Stimulated activated CD4-positive, alpha-beta T cell treated with anti-CD3 and anti-CD28 coated beads, Interleukin-1b, Interleukin-23, amount 100 ng/mL, for 48 hours (primary cell): ENCODE measurements at regions not wholly inside any gene's neighbourhood (a gene's known extent, or its start where the extent isn't known, plus 50 kb on each side); places are given as distances from the start of the nearest gene placed in this dataset.

Source experiments
- DNase-seq: peaks from one replicate; pipeline ENCODE4 v3.0.0-alpha.2; 2020

DNA sequence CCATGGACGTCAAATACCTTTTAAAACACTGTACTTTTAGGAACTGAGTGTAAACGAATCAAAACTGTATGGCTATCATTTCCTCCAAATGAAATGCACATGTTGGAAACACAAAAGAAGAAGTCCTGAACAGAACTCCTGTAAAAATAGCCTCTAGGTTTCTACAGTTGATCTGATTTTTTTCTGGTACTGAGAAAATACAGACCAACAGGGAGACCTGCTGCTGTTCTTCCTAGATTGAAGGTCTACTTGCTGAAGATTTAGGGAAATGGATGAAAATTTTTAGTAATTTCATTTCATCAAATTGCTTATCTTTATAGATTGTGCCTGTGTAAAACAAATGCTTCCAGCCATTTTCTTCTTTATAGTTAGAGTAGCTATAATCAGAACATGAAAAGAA is 520.4 kb downstream of the SLITRK6 start:
- DNase-seq: no peak

GRCh38 chr13:85277748-85278147 is 521.5 kb downstream of the SLITRK6 start:
- no peak for DNase-seq

DNA sequence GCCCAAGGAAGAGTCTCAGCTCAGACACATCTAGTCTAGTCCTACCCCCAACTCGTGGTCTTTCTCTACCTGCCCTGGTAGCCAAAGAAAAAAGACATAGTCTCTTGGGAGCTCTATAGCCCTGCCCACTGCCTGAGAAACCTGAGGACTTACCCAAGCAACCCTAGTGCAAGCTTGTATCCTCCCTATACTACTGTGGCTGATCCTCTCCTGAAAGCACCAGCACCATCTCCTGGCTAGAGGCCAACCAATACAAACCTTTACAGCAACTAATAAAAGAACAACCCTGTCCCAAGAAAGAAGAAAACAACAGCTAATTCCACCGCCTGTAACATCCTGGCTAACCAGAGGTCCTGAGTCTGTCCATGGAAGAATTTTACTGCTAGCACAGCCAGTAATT is 532.4 kb downstream of the SLITRK6 start:
- no peak for DNase-seq

DNA sequence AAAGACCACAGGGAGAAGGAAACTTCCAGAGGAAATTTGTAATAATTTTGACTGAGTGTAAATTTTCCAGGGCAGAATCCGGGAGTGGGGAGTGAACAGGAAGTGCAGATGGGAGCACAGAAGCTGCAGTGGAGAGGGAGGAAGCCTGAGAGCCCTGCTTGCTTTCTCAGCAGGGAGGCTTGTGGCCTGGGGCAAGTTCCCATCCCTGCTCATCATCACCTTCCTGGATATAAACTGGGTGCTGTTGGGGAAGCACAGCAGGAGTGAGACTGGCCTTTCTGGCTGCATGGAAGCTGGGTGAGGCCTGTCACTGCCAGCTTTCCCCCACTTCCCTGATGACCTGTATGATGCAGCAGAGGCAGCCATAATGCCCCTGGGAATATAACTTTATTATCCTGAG is 532.9 kb downstream of the SLITRK6 start:
- DNase-seq: no peak

DNA sequence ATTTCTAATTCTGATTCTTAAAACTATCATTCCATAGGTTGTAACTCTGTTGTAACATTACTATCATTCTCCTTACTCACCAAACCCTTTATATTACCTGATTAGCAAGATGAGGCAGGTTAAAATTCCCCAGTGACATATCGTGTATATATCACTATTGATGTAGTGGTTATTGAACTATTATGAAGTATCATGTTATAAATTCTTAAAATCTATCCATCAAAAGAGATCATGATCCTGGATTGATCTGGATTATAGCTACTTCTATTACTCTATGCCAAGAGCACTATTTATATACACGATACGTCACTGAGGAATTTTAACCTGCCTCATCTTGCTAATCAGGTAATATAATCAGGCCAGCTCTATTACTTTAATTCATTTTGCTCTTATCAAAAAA is 533.9 kb downstream of the SLITRK6 start:
- no peak for DNase-seq

- no peak for DNase-seq
These were observed 536.7 kb downstream of the SLITRK6 start for GRCh38 chr13:85262499-85262898.

DNA sequence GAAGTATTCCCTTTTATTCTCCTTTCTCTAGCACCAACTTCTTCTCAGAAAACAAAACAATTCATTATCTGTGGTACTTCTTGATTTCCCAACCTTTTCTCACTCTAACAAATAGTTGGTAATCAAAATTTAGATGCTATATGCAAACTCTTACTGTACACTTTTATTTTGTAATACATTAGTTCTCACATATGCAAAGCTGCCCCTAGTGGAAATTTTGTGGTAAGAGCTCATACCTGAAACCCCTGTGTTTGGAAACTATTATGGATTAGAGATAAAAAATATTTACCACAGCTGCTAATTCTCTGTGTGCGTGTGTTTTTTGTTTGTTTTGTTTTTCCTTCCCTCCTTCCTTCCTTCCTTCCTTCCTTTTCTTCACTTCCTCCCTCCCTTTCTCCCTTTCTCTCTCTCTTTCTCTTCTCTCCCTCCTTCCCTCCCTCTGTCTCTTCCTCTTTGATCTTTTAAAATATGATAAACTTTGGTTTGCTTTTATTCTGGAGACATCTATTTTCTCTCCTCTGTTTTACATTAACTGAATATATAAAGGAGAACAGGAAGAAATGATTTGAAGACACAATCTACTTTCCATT is 537.4 kb downstream of the SLITRK6 start:
- DNase-seq: no peak

DNA sequence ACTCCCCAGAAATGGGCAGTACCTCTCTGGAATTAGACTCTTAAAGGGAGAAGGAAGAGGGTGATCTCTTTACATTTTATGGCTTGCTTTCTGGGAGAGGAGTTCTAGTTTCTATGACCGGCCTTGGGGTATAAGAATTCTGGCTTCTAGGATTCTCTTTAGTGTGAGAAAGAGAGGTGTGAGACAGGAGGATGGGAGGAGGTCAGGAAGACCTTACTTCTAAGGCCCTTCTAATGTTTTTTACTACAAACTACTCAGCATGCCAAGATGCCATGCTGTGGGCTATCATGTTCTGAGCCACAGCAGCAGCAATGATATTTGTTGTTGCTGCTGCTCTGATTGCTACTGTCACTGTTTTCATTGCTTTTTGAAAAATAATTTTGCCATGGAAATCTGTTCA is 538.3 kb downstream of the SLITRK6 start:
- DNase-seq: no peak

DNA sequence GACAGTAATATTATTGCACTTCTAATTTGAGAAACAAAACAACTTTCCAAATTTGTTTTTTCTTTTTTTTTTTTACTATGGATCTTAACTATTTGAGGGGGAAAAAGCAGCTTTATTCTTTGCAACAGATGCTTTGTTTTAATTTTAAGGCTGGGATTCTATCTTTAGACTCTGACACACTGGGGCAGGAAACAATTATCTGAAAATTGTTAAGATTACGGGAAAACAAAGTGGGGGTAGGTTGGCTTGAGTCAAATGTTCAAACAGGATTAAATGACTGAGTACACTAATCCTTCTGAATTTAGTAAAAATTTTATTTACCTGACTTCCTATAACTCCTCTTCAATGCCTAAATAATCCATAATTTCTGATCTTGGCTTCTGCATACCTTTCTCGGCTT is 543.2 kb downstream of the SLITRK6 start:
- no peak for DNase-seq

DNA sequence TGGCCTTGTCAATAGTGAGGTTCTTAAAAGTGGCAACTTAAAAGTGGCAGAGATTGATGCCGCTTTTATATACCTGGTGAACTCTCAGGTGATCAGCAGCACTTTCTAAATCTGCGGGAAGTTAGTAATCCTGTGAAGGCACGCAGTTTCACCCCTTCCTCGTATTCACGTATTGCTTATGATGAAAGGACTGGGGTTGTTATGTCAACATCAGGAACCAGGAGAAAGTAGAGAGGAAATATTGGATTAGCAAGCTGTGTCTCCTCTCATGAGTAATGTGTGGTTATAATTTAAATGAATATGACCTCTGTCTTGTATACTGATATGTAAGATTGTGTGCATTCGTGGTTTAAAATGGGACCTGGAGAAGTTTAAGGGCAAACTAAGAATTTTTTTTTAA is 544.6 kb downstream of the SLITRK6 start:
- DNase-seq: no peak

- no peak for DNase-seq
These were observed 550.1 kb downstream of the SLITRK6 start for GRCh38 chr13:85249151-85249550.

DNA sequence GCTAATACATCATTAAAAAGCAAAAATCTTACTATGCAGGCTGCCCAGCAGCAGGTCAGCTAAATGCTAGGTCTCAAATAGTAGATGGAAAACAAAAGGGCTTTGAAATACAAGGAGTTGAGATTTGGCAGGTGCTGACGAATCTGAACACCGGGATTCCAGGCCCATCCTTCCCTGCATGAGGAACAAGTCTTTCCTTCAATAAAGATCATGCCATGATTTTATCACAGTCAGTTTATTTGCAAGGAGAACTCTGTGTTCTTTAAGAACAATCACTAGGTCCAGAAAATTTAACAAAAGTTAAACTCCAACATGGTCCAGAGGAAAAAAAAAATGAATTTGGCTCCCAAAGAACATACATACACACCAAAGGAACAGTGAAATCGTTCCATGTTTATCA is 551.4 kb downstream of the SLITRK6 start:
- DNase-seq: no peak

DNA sequence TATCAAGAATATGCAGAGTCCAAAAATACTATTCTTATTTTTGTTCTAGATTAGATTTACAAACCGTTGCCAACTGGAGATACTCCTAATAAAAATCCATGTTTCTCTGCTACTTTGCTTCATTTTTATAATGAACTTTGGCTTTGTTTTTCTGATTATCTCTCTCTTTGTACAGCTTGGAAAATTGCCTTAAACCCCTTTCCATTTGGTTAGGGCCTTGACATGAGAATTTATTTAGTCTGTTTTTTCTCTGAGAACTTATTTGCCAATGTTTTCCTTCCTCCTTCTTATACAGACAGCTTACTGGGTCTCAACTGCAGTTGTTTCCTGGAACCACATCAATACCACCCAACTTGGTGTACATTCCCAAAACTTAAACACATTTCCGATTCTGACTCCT is 555.4 kb downstream of the SLITRK6 start:
- DNase-seq: no peak

DNA sequence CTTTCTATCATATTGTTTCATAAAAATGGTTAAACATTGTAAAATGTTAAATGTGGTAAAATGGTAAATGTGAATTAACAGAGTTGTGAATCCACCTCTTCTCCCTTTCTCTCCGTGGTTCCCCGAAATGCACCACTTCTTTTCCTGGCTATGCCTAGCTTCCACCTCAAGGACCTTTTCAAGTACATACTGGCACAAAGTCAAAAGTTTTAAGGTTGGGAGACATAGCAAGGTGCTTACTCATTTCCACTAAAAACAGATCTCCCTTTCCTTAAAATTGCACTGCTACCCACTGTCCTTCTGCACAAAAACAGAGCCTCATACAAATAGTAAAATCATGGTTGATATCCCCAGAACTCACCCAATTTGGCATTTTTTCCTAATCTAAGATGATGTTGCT is 558.2 kb downstream of the SLITRK6 start:
- no peak for DNase-seq

GRCh38 chr13:85236413-85236812 is 562.8 kb downstream of the SLITRK6 start:
- DNase-seq: no peak

GRCh38 chr13:85230691-85231093 is 568.5 kb downstream of the SLITRK6 start:
- no peak for DNase-seq

- DNase-seq: no peak
These were observed 570.5 kb downstream of the SLITRK6 start for GRCh38 chr13:85228692-85229091.

DNA sequence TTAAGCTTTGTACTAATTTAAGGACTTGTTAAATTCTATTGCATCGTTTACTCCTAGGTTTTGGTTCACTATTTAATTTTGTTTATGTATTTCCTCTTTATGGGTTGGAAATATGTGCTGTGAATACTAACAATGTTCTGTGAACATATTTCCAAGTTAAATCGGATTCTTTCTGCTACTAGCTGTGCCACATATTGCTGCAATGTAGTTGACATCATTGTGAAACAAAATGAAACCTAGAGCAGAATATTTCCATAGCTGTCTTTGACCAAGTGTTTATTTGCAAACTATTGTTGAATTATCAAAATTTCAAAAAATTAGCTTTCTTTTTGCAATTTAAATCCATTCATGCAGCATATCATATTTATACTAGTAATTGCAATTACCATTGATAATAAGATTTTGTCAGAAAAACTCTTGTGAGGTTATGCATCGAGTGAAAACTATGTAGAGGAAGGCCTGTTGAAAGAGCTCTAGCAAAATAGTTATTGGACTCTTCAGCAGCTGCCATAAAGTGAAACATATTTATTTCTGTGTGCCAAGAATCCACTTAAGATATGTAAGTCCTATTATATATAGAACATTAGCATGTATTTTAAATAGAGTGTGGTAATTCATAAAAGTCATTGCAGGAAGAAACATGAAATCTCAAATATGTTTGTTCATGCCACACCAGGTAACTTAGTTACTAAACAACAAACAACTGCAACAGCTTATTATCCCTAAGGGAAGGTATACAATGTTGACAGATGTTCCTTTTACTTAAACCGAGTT is 575.1 kb downstream of the SLITRK6 start:
- no peak for DNase-seq

DNA sequence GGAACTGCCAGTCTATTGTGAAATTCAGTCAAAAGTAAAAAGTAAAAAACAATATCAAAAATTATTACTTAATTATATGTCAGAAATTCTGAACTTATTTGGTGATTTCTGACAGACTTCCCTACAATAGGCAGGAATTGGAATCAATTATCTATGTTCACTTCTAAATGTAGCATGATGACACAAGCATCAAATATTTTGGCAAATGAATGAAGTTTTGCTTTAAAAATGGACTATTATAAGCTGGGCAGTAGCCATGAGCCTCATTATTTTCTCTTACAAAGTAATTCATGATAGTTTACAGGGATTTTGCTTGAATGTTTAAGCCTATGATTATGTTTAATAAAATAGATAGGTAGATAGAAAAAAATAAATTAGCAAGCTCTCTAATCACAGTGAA is 582.6 kb downstream of the SLITRK6 start:
- DNase-seq: no peak

GRCh38 chr13:85212692-85213091 is 586.5 kb downstream of the SLITRK6 start:
- no peak for DNase-seq

- DNase-seq: no peak
These were observed 594.4 kb downstream of the SLITRK6 start for GRCh38 chr13:85204668-85205344.

- no peak for DNase-seq
These were observed 601.8 kb downstream of the SLITRK6 start for GRCh38 chr13:85197431-85197830.

DNA sequence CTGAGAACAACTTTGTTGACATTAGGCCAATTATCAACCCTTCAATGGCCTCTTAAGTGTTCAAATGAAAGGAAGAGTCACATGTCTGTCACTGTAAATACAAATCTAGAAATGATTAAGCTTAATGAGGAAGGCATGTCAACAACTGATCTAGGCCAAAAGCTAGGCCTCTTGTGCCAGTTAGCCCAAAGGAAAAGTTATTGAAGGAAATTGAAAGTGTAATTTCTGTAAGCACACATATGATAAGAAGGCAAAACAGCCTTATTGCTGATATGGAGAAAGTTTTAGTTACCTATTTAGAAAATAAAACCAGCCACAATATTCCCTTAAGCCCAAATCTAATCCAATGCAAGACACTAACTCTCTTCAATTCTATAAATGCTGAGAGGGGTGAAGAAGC is 604.7 kb downstream of the SLITRK6 start:
- DNase-seq: no peak

DNA sequence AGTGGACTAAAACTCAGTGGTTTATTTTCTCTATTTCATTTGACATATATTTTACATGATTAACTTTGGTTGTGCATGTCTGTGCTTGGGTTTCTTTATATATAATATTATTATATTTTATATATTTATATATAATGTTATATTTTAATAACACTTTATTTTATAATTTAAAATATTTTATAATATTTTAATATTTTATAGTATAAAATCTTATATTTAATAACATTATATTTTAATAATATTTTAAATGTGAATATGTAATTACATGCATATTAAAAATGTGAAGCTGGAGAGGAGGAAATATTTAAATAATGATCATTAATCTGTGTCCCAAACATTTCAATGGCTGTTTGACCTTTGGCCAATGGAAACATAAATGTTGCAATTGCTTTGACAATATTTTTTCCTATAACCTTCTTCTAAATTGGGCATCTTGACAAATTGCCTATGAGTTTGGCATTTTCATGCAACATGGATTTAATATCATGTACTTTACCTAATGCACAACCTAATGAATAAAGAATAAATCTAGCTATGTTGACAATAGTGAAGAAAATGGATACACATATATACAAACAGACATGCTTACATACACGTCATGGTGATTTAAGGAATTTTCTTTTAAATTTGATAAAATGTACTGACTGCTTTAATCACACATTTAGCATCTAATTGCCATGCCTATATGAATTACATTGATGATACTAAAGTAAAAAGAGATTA is 607.1 kb downstream of the SLITRK6 start:
- no peak for DNase-seq
